Stimulated activated CD8-positive, alpha-beta memory T cell treated with anti-CD3 and anti-CD28 coated beads, Interleukin-7, amount 100 ng/mL, for 24 hours (primary cell): ENCODE measurements at regions not wholly inside any gene's neighbourhood (a gene's known extent, or its start where the extent isn't known, plus 50 kb on each side); places are given as distances from the start of the nearest gene placed in this dataset.
"Not testable (repeated sequence)": the region's sequence is repeated elsewhere in the genome, so short reads cannot be mapped to it uniquely, and the experiment has no call there.

Experiments used
- DNase-seq: peaks from one replicate; pipeline ENCODE4 v3.0.0-alpha.2; 2020; ENCODE audit warnings: low read depth

GRCh38 chr9:1919229-1919628 lies 95.9 kb upstream of the SMARCA2 start:
- DNase-seq: no peak

GRCh38 chr9:1920386-1920785 lies 94.8 kb upstream of the SMARCA2 start:
- DNase-seq: no peak

- no peak for DNase-seq
Observed at GRCh38 chr9:1922026-1922425, 93.1 kb upstream of the SMARCA2 start.

GRCh38 chr9:1927546-1927945 lies 87.6 kb upstream of the SMARCA2 start:
- DNase-seq: no peak

- no peak for DNase-seq
Observed at GRCh38 chr9:1929134-1929533, 86.0 kb upstream of the SMARCA2 start.

GRCh38 chr9:1929722-1930244 lies 85.4 kb upstream of the SMARCA2 start:
- no peak for DNase-seq

GRCh38 chr9:1930245-1930736 lies 84.9 kb upstream of the SMARCA2 start:
- not testable (repeated sequence) for DNase-seq

GRCh38 chr9:1938135-1938534 lies 77.0 kb upstream of the SMARCA2 start:
- no peak for DNase-seq

- DNase-seq: no peak
Observed at GRCh38 chr9:1938675-1939170, 76.4 kb upstream of the SMARCA2 start.

- DNase-seq: no peak
Observed at GRCh38 chr9:1939466-1939865, 75.7 kb upstream of the SMARCA2 start.

- no peak for DNase-seq
Observed at GRCh38 chr9:1939926-1940368, 75.2 kb upstream of the SMARCA2 start.

- no peak for DNase-seq
Observed at GRCh38 chr9:1941989-1942388, 73.2 kb upstream of the SMARCA2 start.

- no peak for DNase-seq
Observed at GRCh38 chr9:1946526-1947283, 68.4 kb upstream of the SMARCA2 start.

- no peak for DNase-seq
Observed at GRCh38 chr9:1947438-1947837, 67.7 kb upstream of the SMARCA2 start.

GRCh38 chr9:1948541-1948940 lies 66.6 kb upstream of the SMARCA2 start:
- DNase-seq: no peak

GRCh38 chr9:1951446-1951845 lies 63.7 kb upstream of the SMARCA2 start:
- no peak for DNase-seq

- DNase-seq: no peak
Observed at GRCh38 chr9:1952001-1952400, 63.1 kb upstream of the SMARCA2 start.

GRCh38 chr9:1954238-1954637 lies 60.9 kb upstream of the SMARCA2 start:
- DNase-seq: no peak

GRCh38 chr9:1956958-1957357 lies 58.2 kb upstream of the SMARCA2 start:
- no peak for DNase-seq

- DNase-seq: no peak
Observed at GRCh38 chr9:1957856-1958255, 57.3 kb upstream of the SMARCA2 start.

- DNase-seq: no peak
Observed at GRCh38 chr9:1959371-1959770, 55.8 kb upstream of the SMARCA2 start.

- DNase-seq: no peak
Observed at GRCh38 chr9:1960342-1961042, 54.7 kb upstream of the SMARCA2 start.

GRCh38 chr9:1962122-1962521 lies 53.0 kb upstream of the SMARCA2 start:
- DNase-seq: no peak
